Gastroesophageal sphincter (tissue), 3 donors: ENCODE measurements at regions not wholly inside any gene's neighbourhood (a gene's known extent, or its start where the extent isn't known, plus 50 kb on each side); places are given as distances from the start of the nearest gene placed in this dataset.

ENCODE experiments used
- POLR2A ChIP-seq, 2 donors: fragments of 450-650 bp; IDR thresholded peaks; one replicate each; pipeline ENCODE4 v1.6.1; 2017; ENCODE audit warnings: antibody characterized with exemption in 2 of 2, mild to moderate bottlenecking in 2 of 2, moderate library complexity in 1 of 2
- POLR2AphosphoS5 ChIP-seq: sonication (generic); formaldehyde crosslinking; IDR thresholded peaks from one replicate; pipeline ENCODE4 v1.6.1; 2017; ENCODE audit warnings: antibody characterized with exemption
- TF ChIP-seq, protein P1 (sequence below), 4 experiments: fragments of 200-600 bp in 2 of 4; fragments of 450-650 bp in 2 of 4; sonication (generic) in 1 of 4; IDR thresholded peaks; one replicate each; pipeline ENCODE4 v1.5.1; 2017 to 2019; ENCODE audit warnings: antibody characterized with exemption in 4 of 4, mild to moderate bottlenecking in 2 of 4, moderate library complexity in 2 of 4

DNA sequence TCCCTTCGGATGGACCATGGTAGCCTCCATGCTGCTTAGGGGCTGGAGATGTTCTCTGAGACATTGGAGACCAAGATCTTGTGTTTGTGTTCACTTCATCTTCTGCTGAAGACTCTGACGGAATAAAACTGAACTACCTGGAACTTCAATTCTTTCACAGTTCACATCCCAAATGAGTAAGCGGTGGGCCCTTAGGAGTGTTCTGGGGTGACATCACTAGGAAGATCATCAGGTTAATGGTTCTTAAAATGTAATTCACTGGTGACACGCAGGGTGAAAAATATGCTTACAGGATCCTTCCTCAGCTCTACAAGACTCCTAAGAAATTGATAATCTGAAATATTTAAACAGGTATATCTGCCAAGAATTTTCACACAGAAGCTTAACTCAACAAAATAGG, 561.5 kb downstream of the SEMA5A start:
- TF ChIP-seq, protein P1, sequence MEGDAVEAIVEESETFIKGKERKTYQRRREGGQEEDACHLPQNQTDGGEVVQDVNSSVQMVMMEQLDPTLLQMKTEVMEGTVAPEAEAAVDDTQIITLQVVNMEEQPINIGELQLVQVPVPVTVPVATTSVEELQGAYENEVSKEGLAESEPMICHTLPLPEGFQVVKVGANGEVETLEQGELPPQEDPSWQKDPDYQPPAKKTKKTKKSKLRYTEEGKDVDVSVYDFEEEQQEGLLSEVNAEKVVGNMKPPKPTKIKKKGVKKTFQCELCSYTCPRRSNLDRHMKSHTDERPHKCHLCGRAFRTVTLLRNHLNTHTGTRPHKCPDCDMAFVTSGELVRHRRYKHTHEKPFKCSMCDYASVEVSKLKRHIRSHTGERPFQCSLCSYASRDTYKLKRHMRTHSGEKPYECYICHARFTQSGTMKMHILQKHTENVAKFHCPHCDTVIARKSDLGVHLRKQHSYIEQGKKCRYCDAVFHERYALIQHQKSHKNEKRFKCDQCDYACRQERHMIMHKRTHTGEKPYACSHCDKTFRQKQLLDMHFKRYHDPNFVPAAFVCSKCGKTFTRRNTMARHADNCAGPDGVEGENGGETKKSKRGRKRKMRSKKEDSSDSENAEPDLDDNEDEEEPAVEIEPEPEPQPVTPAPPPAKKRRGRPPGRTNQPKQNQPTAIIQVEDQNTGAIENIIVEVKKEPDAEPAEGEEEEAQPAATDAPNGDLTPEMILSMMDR (IDR thresholded peaks at IDR 0.05): no peak
- TF ChIP-seq POLR2A (IDR thresholded peaks at IDR 0.05) (no peak), POLR2AphosphoS5 (no peak)
